Stimulated activated naive CD4-positive, alpha-beta T cell treated with Interleukin-2 at 50 U/mL for 16 hours (primary cell): ENCODE measurements at regions not wholly inside any gene's neighbourhood (a gene's known extent, or its start where the extent isn't known, plus 50 kb on each side); places are given as distances from the start of the nearest gene placed in this dataset.
"Not testable (repeated sequence)": the region's sequence is repeated elsewhere in the genome, so short reads cannot be mapped to it uniquely, and the experiment has no call there.

Source experiments
- DNase-seq: peaks from one replicate; lab custom pipeline; 2025; lab: John Stamatoyannopoulos, UW

DNA sequence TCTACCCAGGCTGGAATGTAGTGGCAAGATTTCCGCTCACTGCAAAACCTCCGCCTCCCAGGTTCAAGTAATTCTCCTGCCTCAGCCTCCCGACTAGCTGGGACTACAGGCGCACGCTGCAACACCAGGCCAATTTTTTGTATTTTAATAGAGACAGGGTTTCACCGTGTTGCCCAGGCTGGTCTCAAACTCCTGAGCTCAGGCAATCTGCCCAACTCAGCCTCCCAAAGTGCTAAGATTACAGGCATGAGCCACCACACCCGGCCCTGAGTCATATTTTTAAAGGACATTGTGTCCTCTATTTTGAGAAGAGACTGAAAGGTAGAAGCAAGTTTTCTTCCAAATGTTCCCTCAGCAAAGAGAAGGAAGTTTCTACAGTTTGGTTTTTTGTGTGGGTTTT lies 227.1 kb downstream of the KCTD12 start:
- not testable (repeated sequence) for DNase-seq

DNA sequence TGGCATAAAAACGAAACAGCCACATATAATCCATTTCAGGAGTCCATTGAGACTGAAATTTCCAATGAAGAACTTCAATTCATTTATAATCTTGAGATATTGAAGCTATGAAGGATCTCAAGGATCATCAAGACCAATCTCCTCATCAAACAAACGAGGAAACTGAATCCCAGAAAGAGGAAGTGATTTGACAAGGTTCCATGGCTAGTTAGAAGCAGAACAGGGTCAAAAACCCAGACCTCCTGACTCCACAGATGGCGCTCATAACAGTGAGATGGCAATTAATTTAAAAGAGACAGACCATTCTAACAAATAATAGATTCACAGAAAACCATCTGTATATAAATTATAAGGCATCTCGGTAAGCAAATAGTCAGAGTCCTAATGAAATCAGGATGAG lies 229.7 kb downstream of the KCTD12 start:
- no peak for DNase-seq

DNA sequence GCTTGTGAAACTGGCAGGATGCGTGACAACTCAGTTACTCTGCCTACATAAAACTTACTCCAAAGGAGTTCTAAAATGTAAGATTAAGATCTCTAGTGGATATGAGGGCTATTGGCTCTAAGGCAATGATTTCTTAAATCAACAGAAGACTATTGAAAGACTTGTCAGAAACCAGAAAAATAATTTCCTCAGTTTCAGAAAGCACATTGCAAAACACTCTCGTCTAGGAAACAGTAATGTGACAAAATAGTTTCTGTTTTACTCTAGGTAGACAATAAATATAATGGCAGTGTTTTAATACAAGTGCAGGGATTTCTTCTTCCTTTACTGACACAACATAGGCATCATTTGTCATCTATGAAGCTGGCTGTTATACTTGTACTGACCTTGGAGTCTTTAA lies 230.1 kb downstream of the KCTD12 start:
- DNase-seq, result no peak

DNA sequence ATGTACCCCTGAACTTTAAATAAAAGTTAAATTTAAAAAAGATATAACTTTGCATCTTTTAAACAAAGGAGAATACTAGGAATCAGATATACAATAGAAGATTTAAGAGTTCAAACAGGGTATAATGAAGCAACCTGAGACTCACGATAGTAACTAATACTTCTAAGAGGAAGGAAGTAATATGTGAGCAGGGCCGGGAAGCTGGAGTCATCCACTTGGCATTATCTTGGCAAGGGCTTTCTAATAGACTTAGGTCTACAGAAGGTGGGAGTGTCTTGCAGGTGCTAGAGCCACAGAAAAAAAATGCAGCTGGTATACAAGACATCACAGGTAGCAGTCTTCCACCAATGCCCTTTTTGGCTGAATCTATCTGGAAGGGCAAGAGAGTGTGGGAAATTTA lies 231.9 kb downstream of the KCTD12 start:
- DNase-seq, result no peak

DNA sequence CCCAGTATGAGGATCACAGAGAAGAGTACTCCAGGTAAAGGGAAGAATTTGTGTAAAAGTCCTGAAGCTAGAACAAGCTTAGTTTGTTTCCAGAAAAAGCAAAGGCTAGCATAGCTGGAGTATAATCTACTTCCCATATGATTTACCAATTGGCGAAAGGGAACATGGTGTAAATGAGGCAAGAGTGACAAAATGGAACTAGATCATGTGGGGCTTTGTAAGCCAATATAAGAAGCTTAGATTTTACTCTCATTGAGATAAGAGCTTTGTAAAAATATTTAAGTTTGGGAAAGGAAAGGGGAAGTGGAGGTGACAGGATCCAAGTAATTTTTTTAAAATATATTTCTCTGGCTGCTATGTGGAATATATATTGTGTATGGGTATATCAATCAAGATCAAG lies 234.9 kb downstream of the KCTD12 start:
- no peak for DNase-seq

DNA sequence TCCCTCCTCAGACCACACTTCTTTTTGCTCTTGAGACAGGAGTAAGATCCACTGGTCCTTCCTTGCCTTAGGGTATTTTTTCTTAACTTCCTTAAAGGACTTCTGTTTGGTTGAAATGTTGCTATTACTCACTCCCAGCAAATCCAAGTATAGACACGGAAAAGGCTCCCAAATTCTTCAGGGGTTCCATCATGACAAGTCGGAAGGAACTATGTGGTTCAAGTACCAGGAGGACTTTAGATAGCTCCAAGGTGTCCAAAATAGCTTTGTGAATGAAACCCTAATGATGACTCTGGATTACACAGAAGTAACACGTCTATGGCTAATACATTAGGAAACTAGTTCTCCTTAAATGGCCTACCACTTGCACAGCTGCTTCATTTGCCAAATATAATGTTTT lies 238.7 kb downstream of the KCTD12 start:
- DNase-seq, result no peak

DNA sequence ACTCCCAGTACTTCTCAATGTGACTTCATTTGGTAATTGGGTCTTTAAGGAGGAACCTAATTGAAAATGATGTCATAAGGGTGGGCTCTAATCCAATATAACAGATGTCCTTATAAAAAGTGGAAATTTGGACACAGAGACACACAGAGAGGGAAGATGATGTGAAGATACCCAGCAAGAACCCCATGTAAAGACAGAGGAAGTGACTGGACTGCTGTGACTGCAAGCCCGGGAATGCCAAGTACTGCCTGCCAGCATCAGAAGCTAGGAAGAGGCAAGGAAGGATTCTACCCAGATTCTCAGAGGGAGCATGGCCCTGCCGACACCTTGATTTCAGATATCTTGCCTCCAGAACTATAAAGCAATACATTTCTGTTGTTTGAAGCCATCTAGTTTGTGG lies 239.3 kb downstream of the KCTD12 start:
- no peak for DNase-seq

DNA sequence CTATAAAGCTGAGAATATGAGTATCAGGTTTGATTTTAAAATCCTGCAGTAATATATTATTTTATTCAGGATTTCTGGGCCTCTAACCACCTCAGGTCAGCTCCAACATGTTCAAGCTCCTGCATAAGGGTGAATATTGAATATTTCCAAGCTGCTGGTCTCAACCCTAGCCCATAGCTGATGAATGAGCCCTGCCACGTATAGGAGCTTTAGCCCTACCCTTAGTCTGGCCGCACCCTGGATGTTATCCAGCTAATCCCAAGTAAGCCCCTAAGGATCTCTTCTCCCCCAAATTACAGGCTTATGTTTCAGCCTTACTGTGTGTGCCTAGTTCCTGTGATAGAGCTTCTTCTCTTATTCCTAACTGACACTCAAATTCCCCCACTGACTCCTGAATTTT lies 240.6 kb downstream of the KCTD12 start:
- no peak for DNase-seq

DNA sequence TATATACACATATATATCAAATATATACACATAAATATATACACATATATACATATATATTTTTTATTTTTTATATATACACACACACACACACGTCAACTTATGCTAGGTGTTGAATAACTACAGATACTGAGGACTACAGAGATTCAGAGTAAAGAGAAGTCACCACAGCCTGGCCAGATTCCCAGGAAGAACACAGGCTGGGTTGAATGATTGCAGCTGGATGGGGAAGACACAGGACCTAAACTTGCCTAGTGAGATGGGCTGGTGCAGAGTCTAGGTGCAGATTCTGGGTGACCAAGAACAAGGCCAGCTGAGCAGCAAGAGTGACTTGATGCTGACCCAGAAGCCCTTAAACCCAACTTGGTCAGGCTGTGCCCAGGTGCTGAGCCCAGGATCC lies 241.3 kb downstream of the KCTD12 start:
- no peak for DNase-seq

DNA sequence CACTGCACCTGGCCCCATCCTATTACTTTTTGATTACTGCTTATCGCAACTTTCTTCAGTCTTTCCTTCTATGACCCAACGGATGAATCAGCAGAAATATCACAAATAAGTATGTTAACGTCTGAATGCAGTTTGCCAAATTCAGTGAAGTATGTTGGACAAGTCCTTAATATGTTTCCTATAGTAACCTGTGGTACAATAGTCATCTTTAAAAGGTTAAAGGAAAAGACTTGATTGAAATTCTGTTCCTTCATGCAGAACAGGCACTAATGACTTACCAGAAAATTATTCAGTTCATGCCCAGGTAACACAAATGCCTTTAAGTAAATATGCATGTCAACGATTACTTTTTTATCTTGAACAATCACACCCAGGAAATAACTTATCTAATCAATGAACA lies 242.6 kb downstream of the KCTD12 start:
- no peak for DNase-seq

DNA sequence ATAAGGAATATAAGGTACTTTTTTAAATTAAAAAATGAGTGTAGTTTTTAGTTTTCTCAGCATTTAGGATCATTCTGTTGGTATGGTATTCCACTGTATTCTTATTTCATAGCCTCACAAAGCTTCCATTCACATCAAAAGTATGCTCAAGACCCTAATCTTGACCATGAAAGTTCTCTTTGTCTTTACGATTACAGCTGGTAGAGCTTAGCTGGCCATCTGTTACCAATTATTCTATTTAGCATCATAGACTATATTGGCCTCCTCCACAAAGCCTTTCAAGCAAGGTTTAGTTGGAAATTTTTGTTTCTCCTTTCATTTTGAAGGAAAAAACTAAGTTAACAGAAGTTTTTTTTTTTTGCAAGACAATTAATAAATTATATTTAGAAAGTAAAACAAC lies 245.1 kb downstream of the KCTD12 start:
- no peak for DNase-seq

DNA sequence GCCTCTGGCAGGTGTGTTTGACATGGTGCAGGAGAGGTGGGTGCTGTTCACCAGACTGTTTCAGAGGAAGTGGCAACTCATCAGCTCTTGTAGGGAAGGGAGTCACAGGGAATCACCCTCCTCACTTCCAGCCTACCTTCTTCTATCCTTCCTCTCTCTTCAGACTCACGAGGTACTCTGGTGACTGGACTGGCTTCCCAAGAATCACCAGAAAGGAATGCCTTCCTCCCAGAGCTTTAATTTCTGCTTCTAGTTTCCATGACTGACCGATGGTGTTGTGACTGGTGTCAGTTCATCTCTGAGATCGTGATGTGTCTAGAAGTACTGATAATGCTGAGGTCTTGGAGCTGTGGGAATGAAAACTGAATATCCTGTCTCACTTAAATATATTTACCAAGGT lies 247.3 kb downstream of the KCTD12 start:
- no peak for DNase-seq

DNA sequence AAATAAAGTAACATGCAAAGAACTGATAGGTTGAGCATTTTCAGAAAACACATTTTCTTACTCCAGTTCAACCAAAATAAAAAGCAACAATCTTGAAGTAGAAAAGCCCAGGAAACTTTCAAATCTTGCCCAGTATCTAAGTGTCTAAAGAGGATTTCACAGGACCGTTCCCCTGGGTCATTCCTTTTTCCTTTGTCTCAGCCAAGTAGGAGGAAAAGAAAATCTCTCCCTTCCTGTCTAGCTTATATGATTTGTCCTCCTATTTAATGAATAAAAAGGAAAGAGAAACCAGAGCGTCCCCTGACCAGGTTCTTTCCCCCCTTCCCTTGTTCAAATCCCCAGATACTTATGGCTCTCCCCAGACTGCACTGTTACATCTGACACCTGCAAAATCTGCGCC lies 248.0 kb downstream of the KCTD12 start:
- DNase-seq, result no peak

DNA sequence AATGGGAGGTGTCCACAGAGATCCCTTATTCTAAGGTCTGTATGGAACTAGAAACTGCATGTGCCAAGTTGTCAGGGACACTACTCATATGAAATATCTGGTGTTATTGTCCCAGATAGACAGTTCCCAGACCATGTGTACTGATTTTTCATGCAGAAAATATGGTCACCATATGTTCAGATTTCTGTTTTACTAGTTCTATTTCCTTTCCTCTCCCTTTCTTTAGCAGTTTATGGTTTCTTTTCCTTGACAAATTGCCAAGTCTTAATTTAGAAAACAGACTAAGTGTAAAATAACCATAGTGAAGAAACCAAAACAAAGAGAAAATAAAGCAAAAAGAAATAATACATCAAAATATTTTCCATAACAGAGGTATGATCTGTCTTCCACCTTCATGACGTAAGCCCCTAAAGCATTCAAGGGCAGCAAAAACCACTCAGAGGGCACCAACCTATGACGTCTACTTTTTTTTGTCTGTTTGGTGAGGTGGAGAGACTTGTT lies 248.5 kb downstream of the KCTD12 start:
- DNase-seq, result no peak

DNA sequence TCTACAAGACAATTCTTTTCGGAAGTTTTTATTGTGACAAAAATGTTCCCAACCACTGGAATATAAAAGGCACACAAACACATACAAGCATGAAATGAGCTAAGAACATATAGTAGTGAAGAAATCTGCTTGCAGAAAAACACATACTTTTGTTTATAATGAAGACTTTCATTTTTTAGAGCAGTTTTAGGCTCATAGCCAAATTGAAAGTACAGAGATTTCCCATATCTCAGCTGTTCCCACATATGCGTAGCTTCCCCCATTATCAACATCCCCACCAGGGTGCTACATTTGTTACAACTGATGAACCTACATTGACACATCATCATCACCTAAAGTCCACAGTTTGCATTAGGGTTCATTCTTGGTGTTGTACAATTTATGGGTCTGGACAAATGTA lies 249.4 kb downstream of the KCTD12 start:
- DNase-seq, result no peak

DNA sequence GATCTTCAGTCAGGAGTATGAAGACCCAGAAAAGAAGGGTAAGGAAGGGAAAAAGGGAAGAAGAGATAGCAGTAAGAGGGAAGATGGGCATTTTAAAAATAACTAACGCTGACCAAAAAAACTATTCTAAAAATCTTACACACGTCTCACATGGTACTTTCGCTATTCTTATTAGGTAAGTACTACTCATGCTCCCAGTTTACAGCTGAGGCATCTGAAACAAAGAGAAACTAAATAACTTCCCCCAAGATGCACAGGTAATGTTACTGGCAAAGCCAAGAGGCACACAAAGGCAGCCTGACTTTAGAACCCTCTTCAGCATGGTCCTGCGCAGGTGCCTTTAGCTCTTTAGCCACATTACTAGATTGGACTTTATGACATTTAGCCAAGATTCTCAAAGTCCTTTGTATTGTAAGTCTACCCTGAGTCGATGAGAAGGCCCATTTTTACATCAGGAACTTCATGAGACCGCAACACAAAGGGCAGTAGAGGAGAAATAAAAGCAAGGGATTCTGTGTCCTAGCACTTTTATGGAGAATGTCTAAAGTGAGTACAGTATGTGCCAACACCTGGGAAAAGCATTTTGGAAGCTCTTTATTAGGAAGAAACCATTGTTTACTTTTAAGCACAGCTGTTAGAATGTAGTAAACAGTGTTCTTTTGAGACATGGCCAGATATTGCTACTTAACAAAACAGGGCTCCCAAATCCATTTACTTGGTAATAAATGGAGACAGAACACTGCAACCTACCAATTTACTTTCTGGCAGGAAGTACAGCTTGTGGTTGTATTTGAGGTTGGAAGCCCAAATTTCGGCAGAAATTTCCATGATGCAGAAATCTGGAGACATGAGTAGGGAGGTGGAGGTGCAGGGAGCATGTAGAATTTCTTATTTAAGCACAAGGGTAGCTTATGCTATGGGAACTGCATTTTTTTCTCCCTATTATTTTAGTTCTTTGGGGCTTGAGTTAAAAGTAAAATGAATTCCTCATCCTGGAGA lies 250.7 kb downstream of the KCTD12 start:
- DNase-seq, result no peak

DNA sequence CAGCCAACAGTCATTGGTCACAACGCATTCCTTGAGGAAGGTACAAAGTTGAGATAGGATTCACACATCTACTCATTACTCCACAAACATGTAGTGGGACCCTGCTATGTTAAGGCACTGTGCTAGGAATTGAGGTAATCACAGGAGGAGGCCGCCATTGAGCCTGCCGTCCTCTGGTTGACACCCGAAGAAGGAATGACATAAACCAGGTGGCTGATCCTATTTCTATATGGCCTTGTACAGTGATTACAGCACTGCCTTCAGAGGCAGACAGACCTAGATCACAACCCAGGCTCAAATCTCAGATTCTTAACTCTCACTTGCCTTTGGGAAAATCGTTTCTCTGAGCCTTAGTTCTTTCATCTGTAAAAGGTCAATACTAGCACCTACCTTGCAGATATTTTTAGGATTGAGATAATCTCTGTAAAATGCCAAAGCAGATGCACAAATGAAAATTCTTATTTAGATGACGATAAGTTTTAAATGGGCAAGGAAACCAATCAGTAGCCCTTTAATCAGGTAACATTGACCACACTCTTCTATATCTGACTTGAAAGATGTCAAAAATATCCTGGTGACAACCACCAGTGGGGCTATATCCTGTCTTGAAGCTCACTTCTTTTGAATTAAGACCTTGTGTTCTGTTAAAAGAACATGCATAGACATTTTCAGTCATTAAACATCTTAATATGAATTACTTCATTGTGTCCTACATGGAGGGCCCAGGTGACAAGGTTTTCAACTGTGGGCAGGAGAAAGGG lies 251.6 kb downstream of the KCTD12 start:
- DNase-seq, result no peak

DNA sequence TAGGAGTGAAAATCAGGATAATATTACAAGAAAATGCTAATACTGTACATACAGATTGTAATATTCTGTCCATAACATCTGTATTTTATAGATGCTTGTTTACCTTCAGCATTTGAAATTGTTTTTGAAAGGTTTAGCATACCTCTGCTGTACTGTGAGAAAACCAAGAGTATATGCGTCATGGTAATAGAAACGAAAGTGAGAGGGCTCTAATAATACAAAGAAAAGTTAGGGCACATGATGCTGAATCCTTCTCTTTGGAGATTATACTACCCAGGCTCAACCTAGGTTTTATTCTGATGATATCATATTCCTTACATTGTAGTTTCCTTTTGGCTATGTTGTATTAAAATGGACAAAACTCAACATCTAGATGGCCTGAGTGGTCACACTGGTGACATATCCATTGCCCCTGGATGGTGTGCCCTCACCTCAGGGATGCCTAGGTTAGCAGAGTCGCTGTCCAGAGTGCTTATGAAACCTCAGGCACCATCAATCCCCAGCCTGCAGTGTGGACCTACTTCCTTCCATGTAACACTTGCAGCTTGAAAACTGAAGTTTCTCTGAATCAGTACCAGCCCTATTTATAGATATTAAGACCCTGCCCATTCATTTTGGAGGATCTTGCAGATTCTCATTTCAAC lies 253.7 kb downstream of the KCTD12 start:
- DNase-seq, result no peak

DNA sequence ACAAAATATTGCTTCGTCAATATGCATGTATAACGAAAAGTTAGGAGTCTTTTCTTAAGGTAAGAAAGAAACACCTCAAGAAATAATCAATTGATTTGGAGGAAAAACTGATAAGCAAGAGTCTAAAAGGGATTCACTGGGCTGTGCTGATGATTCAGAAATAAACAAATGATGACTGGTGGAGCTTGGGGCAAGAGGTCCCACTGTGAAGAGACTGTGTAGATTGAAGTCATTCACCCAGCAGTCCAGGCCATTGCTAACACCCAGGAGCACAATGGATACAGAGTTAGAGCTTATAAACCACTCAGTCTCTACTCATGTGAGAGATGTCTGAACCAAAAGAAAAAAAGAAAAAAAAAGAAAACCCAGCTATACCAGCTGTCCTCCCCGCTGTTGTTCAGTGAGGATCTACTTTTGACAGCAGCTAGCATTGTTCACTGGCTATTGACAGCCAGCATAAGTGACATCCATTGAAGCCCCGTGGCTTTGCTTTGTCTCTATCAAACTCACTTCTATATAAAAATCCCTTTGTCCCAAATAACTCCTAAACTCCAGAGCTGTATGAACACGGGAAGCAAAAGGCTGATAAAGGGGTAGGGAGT lies 255.5 kb downstream of the KCTD12 start:
- no peak for DNase-seq

DNA sequence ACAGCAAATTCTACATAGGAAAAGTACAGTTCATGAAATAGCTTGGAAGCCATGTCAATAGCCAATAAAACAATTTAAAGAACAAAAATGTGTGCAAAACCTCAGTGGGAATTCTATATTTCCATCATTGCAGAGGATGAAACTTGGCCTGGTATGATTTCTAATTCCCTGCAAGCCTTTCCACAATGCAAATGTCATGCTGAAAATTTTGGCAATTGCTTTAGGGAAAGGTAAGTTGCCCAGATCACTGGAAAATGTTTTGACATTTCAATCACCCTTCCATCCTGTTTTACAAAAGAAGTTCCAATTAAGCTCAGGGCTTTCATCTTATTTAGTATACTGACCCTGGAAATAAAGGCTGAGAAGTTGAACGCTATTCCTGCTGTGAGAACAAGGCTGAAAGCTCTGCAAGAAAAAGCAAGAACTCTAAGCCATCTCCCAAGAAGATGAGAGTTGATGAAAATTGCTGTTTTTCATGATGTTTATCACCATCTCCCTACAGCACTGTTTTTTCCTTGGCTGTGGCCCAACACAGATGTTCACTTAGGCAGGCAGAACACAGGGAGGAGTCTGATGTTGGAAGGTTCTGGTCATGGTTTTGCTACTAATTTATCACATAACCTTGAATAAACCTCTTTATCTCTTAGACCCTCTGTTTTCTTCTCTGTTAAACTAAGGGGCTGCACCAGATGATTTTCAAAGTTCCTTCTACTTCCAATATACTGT lies 263.7 kb downstream of the KCTD12 start:
- DNase-seq, result no peak

DNA sequence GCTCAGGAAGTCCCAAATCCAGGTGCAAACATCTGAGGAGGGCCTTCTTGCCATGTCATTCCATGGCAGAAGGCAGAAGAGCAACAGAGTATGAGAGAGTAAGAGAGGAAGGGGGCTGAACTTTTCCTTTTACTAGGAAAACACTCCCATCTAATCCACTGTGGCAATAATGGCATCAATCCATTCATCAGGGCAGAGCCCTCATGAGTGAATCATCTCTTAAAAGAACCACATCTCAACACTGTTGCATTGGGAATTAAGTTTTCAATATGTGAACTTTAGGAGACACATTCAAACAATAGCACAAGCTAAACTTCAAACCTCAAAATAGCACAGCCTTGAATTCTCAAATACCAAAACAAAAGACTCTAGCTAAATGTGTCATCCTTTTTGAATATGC lies 264.5 kb downstream of the KCTD12 start:
- DNase-seq, result no peak
